ENCODE measurements at regions not wholly inside any gene's neighbourhood (a gene's known extent, or its start where the extent isn't known, plus 50 kb on each side); places are given as distances from the start of the nearest gene placed in this dataset.

GRCh38 chr2:223460774-223461211 is 141.4 kb downstream of the SCG2 start:
- Histone ChIP-seq H3F3A (replicated peaks; ENCODE audit: insufficient read depth) (peaks cover 47% of the 10 kb centered on the region), H3K9ac (peak overlapping the region; percentile 54; the same call in 1 of the 2 replicates), H4K20me1 (ENCODE audit: insufficient read depth) (no peaks in the 10 kb centered on the region), H3K79me2 (ENCODE audit: insufficient read depth) (no peaks in the 10 kb centered on the region), H2AFZ (ENCODE audit: low read depth) (no peak overlapping the region), H3K4me2 (peak overlapping the region; percentile 65), H3K9me3 (no peaks in the 10 kb centered on the region), H3K4me1 (ENCODE audit: control insufficient read depth in 1 of 2, insufficient read depth in 2 of 2, low read depth in 1 of 2, low read length in 1 of 2) (peaks cover 8 to 25% of the 10 kb centered on the region in 2 experiments), H3K27ac (ENCODE audit: low read depth in 2 of 2, low read length in 1 of 2) (peak overlapping the region; percentile 70 to 88; a peak in 3 of 4 replicates), H3K36me3 (replicated peaks in 1 of 2; ENCODE audit: control insufficient read depth in 1 of 2, insufficient read depth in 2 of 2, low read length in 1 of 2) (no peaks in the 10 kb centered on the region), H3K4me3 (ENCODE audit: low read depth in 2 of 2, low read length in 1 of 2) (no peak overlapping the region; a peak in 1 of 4 replicates), H3K9me2 (no peaks in the 10 kb centered on the region), H3K27me3 (ENCODE audit: insufficient read depth) (no peaks in the 10 kb centered on the region)
- ChIA-PET POLR2A (no interaction called here), CTCF (interaction anchor here (0.6 to 3.7 kb wide), 7 partner anchors 126 to 505 kb away, joined by 3 to 17 read pairs (median 3); partner anchors contain the start of gene SCG2)
- no peak for DNase-seq
- TF ChIP-seq CHD2 (IDR thresholded peaks at IDR 0.05; ENCODE audit: low read length, partially characterized antibody): no peak
- TF ChIP-seq ELF1 (IDR thresholded peaks at IDR 0.05): no peak
- TF ChIP-seq ZBTB33 (IDR thresholded peaks at IDR 0.05; ENCODE audit: borderline replicate concordance, low read depth): peak; percentile 77; the same call in 1 of the 2 replicates
- no peak for TF ChIP-seq YY1 (IDR thresholded peaks at IDR 0.05; ENCODE audit: low read depth)
- peak; percentile 35 to 97; a peak in 3 of 4 replicates for TF ChIP-seq EP300 (IDR thresholded peaks at IDR 0.05; ENCODE audit: borderline replicate concordance in 1 of 2, low read depth in 1 of 2, low read length in 1 of 2)
- no peak for TF ChIP-seq EZH2phosphoT487 (IDR thresholded peaks at IDR 0.05; ENCODE audit: borderline replicate concordance, low read depth)
- TF ChIP-seq GATA2 (CRISPR knock-in tag; IDR thresholded peaks at IDR 0.05): no peak
- TF ChIP-seq PBX3 (IDR thresholded peaks at IDR 0.05): peak; percentile 94
- no peak for TF ChIP-seq USF2 (IDR thresholded peaks at IDR 0.05; ENCODE audit: borderline replicate concordance, low read depth, low read length)
- no peak for TF ChIP-seq USF1 (IDR thresholded peaks at IDR 0.05; ENCODE audit: borderline replicate concordance, low read depth)
- no peak for TF ChIP-seq RFX5 (IDR thresholded peaks at IDR 0.05; ENCODE audit: low read length)
- TF ChIP-seq RAD21 (IDR thresholded peaks at IDR 0.05; ENCODE audit: low read length): no peak
- peak; percentile 80 for TF ChIP-seq TEAD4 (IDR thresholded peaks at IDR 0.05; ENCODE audit: borderline replicate concordance, insufficient read depth)
- peak; percentile 96 for TF ChIP-seq JUND (IDR thresholded peaks at IDR 0.05)
- no peak for TF ChIP-seq SIN3A (IDR thresholded peaks at IDR 0.05; ENCODE audit: borderline replicate concordance, low read depth, low read length)
- no peak for TF ChIP-seq SMC3 (IDR thresholded peaks at IDR 0.05; ENCODE audit: low read depth, low read length)
- peak; percentile 94 for TF ChIP-seq FOSL2 (IDR thresholded peaks at IDR 0.05; ENCODE audit: borderline replicate concordance, low read depth)
- peak; percentile 75; the same call in 1 of the 2 replicates for TF ChIP-seq RXRA (IDR thresholded peaks at IDR 0.05; ENCODE audit: borderline replicate concordance, low read depth)
- TF ChIP-seq MAX (IDR thresholded peaks at IDR 0.05; ENCODE audit: low read depth): 0 out of 2 replicates have a peak, but pooled peaks have one; percentile 55
- TF ChIP-seq NRF1 (IDR thresholded peaks at IDR 0.05; ENCODE audit: low read depth, low read length): no peak
- no peak for TF ChIP-seq IRF3 (IDR thresholded peaks at IDR 0.05; ENCODE audit: low read depth, low read length)
- no peak for TF ChIP-seq MXI1 (IDR thresholded peaks at IDR 0.05; ENCODE audit: low read depth, low read length)
- TF ChIP-seq TAF1 (IDR thresholded peaks at IDR 0.05; ENCODE audit: borderline replicate concordance, low read depth, low read length): 0 out of 2 replicates have a peak, but pooled peaks have one; percentile 45
- TF ChIP-seq FOXJ3 (CRISPR knock-in tag; IDR thresholded peaks at IDR 0.05): no peak
- peak; percentile 95 for TF ChIP-seq TCF12 (IDR thresholded peaks at IDR 0.05)
- no peak for TF ChIP-seq POLR2AphosphoS5 (IDR thresholded peaks at IDR 0.05; ENCODE audit: low read depth, low read length)
- TF ChIP-seq NFIC (IDR thresholded peaks at IDR 0.05; ENCODE audit: borderline replicate concordance): peak; percentile 76
- TF ChIP-seq MEF2A (IDR thresholded peaks at IDR 0.05; ENCODE audit: borderline replicate concordance, low read depth): peak; percentile 67; the same call in 1 of the 2 replicates
- TF ChIP-seq GABPA (IDR thresholded peaks at IDR 0.05; ENCODE audit: low read depth): no peak

All from SK-N-SH (cell line).